ENCODE measurements at regions not wholly inside any gene's neighbourhood (a gene's known extent, or its start where the extent isn't known, plus 50 kb on each side); places are given as distances from the start of the nearest gene placed in this dataset.

DNA sequence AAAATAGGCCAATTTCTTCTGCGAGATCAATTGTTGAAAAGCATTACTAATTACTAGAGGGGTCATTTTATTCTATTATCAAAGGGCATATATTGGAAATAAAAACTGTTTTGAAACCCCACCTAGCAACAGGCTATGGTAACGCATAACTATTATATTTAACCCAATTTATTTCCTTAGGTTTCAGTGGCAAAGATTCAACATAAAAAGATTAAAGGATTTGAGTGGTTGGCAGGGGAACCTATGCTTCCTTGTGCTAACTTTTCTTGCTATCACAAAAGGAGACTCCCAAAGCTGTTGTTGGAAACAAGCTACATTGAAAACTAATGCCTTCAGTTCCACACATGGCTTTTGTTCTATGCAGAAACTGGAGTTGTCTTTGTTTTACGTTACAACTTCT is 166.9 kb upstream of the KLF3 start:
- H4K20me1 ChIP-seq (ENCODE audit: insufficient read depth, low read length) = no peaks in the 10 kb centered on the region

DNA sequence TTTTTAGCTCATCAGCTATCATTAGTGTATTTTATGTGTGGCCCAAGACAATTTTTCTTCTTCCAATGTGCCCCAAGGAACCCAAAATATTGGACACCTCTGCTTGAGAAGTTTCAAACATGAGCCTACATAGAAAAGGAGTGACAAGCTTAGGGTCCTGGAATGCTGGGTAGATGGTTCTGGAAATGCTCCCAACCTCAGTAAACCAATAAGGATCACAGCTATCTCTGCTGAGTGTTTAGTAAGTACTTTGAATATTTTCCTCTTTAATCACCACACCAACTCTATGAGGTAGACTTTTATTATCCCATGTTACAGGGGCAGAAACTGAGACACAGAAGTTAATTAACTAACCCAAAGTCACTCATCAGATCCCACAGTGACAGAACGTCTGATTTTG is 164.9 kb upstream of the KLF3 start:
- Histone ChIP-seq H3K27me3 (ENCODE audit: insufficient read depth, low read length) (no peaks in the 10 kb centered on the region), H3K79me2 (ENCODE audit: insufficient read depth, low read length) (no peaks in the 10 kb centered on the region), H3K4me2 (ENCODE audit: low read length) (no peak overlapping the region), H3K27ac (ENCODE audit: low read depth, low read length, poor library complexity, severe bottlenecking) (no peak overlapping the region), H3K9me2 (ENCODE audit: low read depth, low read length) (no peaks in the 10 kb centered on the region), H2AFZ (ENCODE audit: low read length) (no peak overlapping the region), H3F3A (ENCODE audit: insufficient read depth, low read length) (no peaks in the 10 kb centered on the region), H4K20me1 (ENCODE audit: insufficient read depth, low read length) (no peaks in the 10 kb centered on the region), H3K9ac (ENCODE audit: low read length) (no peak overlapping the region), H3K9me3 (ENCODE audit: low read length) (no peaks in the 10 kb centered on the region), H3K36me3 (ENCODE audit: insufficient read depth, low read length) (no peaks in the 10 kb centered on the region), H3K4me3 (ENCODE audit: low read depth, low read length, poor library complexity, severe bottlenecking) (no peak overlapping the region), H3K4me1 (ENCODE audit: insufficient read depth, low read length, severe bottlenecking) (no peaks in the 10 kb centered on the region)
- TF ChIP-seq, protein P1, sequence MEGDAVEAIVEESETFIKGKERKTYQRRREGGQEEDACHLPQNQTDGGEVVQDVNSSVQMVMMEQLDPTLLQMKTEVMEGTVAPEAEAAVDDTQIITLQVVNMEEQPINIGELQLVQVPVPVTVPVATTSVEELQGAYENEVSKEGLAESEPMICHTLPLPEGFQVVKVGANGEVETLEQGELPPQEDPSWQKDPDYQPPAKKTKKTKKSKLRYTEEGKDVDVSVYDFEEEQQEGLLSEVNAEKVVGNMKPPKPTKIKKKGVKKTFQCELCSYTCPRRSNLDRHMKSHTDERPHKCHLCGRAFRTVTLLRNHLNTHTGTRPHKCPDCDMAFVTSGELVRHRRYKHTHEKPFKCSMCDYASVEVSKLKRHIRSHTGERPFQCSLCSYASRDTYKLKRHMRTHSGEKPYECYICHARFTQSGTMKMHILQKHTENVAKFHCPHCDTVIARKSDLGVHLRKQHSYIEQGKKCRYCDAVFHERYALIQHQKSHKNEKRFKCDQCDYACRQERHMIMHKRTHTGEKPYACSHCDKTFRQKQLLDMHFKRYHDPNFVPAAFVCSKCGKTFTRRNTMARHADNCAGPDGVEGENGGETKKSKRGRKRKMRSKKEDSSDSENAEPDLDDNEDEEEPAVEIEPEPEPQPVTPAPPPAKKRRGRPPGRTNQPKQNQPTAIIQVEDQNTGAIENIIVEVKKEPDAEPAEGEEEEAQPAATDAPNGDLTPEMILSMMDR (IDR thresholded peaks at IDR 0.05; ENCODE audit: low read length) = no peak
- no peak for TF ChIP-seq EZH2 (IDR thresholded peaks at IDR 0.05; ENCODE audit: borderline replicate concordance, low read length)

More for the DNA sequence above, 166.9 kb upstream of the KLF3 start:
- no peaks in the 10 kb centered on the region for H3F3A ChIP-seq (ENCODE audit: insufficient read depth, low read length)
- no peaks in the 10 kb centered on the region for H3K27me3 ChIP-seq (ENCODE audit: insufficient read depth, low read length)
- no peak overlapping the region for H3K4me3 ChIP-seq (ENCODE audit: low read depth, low read length, poor library complexity, severe bottlenecking)
- H3K27ac ChIP-seq (ENCODE audit: low read depth, low read length, poor library complexity, severe bottlenecking) = no peak overlapping the region
- no peak overlapping the region for H2AFZ ChIP-seq (ENCODE audit: low read length)
- H3K9ac ChIP-seq (ENCODE audit: low read length) = no peak overlapping the region
- H3K9me2 ChIP-seq (ENCODE audit: low read depth, low read length) = no peaks in the 10 kb centered on the region
- H3K36me3 ChIP-seq (ENCODE audit: insufficient read depth, low read length) = no peaks in the 10 kb centered on the region
- no peaks in the 10 kb centered on the region for H3K9me3 ChIP-seq (ENCODE audit: low read length)
- TF ChIP-seq EZH2 (IDR thresholded peaks at IDR 0.05; ENCODE audit: borderline replicate concordance, low read length) = no peak
- TF ChIP-seq, protein P1 (IDR thresholded peaks at IDR 0.05; ENCODE audit: low read length) = no peak
- H3K4me1 ChIP-seq (ENCODE audit: insufficient read depth, low read length, severe bottlenecking) = no peaks in the 10 kb centered on the region
- no peaks in the 10 kb centered on the region for H3K79me2 ChIP-seq (ENCODE audit: insufficient read depth, low read length)
- no peak overlapping the region for H3K4me2 ChIP-seq (ENCODE audit: low read length)

DNA sequence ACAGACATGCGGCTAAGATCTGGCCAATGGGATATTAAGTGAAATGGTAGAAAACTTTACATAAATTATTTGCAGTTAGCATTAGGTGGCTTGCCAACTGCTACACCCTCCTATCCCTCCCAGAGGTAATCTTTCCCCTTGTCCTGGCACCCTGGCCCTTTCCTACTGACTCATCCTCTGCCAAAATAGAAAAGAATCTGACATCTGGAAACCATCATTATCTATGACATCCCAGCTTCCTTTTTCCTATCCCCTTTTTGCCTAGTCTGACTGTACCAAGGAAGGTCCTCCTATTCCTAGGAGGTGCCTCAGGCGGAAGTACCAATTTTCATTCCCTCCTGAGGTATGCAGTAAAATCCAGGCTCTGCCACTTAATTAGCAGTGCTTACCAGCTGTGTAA is 163.6 kb upstream of the KLF3 start:
- H3K36me3 ChIP-seq (ENCODE audit: insufficient read depth, low read length) = no peaks in the 10 kb centered on the region
- no peaks in the 10 kb centered on the region for H3F3A ChIP-seq (ENCODE audit: insufficient read depth, low read length)
- no peak overlapping the region for H3K4me3 ChIP-seq (ENCODE audit: low read depth, low read length, poor library complexity, severe bottlenecking)
- no peaks in the 10 kb centered on the region for H4K20me1 ChIP-seq (ENCODE audit: insufficient read depth, low read length)
- H2AFZ ChIP-seq (ENCODE audit: low read length) = no peak overlapping the region
- H3K4me2 ChIP-seq (ENCODE audit: low read length) = no peak overlapping the region
- H3K27ac ChIP-seq (ENCODE audit: low read depth, low read length, poor library complexity, severe bottlenecking) = no peak overlapping the region
- no peaks in the 10 kb centered on the region for H3K9me2 ChIP-seq (ENCODE audit: low read depth, low read length)
- TF ChIP-seq, protein P1 (IDR thresholded peaks at IDR 0.05; ENCODE audit: low read length) = no peak
- no peak for TF ChIP-seq EZH2 (IDR thresholded peaks at IDR 0.05; ENCODE audit: borderline replicate concordance, low read length)
- no peaks in the 10 kb centered on the region for H3K9me3 ChIP-seq (ENCODE audit: low read length)
- H3K27me3 ChIP-seq (ENCODE audit: insufficient read depth, low read length) = no peaks in the 10 kb centered on the region
- H3K4me1 ChIP-seq (ENCODE audit: insufficient read depth, low read length, severe bottlenecking) = no peaks in the 10 kb centered on the region
- no peak overlapping the region for H3K9ac ChIP-seq (ENCODE audit: low read length)
- no peaks in the 10 kb centered on the region for H3K79me2 ChIP-seq (ENCODE audit: insufficient read depth, low read length)

Measured in OCI-LY1 (cell line).